ENCODE measurements at regions not wholly inside any gene's neighbourhood (a gene's known extent, or its start where the extent isn't known, plus 50 kb on each side); places are given as distances from the start of the nearest gene placed in this dataset.

DNA sequence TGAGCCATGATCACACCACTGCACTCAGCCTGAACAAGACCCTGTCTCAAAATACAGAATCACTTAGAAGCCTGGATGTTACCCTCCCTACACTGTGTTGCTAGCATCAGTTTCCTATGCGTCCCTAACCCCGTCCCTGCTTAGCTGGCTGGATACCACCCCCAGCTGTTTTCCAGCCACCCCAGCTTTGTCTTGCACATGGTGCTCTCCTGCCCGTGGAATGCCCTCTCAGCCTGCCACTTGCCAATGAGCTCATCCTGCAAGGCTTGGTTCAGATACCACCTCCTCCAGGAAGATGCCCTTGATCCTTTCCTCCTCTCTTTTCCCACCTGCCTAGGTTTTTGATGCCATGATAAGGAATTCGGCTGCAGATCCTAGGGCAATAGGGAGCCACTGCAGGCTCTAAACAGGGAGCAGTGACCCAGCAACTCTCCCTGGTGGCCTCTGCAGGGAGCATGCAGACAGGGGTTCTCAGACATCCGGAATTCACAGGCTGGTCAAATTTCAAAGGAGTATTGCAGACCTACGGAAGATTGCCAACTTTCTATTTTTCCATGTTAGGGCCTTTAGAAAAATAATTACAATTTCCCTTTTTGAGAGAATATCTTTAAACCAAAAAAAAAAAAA is 52.7 kb upstream of the WNT7B start:
- in situ Hi-C loops (cut with HindIII; ENCODE audit: low pct_unique_long_range_greater_than_20kb, low sequenced_read_pairs) (no loop called here), intact Hi-C loops (cut with micrococcal nuclease; ENCODE audit: unreplicated experiment) (no loop called here)
- no TSS peak for BruUV-seq (replicated peaks)
- Histone ChIP-seq H3K27ac (ENCODE audit: low read length) (no peak overlapping the region), H3K4me1 (ENCODE audit: control insufficient read depth, insufficient read depth, low read length) (peaks cover 18% of the 10 kb centered on the region), H3K4me3 (ENCODE audit: low read depth in 2 of 2, low read length in 2 of 2) (no peak overlapping the region), H3K9me3 (ENCODE audit: control insufficient read depth, insufficient read depth, low read depth, low read length) (no peaks in the 10 kb centered on the region), H3K36me3 (ENCODE audit: control insufficient read depth, insufficient read depth, low read length) (no peaks in the 10 kb centered on the region), H3K27me3 (ENCODE audit: control insufficient read depth, insufficient read depth, low read length) (no peaks in the 10 kb centered on the region)
- POLR2A ChIA-PET: no interaction called here
- TF ChIP-seq SIN3A (IDR thresholded peaks at IDR 0.05; ENCODE audit: borderline replicate concordance, insufficient read depth, low read depth, low read length) (no peak), TCF7L2 (IDR thresholded peaks at IDR 0.05; ENCODE audit: low read depth, low read length) (no peak), POLR2AphosphoS5 (IDR thresholded peaks at IDR 0.05; ENCODE audit: low read depth, low read length) (no peak)
- TF ChIP-seq, protein P1, sequence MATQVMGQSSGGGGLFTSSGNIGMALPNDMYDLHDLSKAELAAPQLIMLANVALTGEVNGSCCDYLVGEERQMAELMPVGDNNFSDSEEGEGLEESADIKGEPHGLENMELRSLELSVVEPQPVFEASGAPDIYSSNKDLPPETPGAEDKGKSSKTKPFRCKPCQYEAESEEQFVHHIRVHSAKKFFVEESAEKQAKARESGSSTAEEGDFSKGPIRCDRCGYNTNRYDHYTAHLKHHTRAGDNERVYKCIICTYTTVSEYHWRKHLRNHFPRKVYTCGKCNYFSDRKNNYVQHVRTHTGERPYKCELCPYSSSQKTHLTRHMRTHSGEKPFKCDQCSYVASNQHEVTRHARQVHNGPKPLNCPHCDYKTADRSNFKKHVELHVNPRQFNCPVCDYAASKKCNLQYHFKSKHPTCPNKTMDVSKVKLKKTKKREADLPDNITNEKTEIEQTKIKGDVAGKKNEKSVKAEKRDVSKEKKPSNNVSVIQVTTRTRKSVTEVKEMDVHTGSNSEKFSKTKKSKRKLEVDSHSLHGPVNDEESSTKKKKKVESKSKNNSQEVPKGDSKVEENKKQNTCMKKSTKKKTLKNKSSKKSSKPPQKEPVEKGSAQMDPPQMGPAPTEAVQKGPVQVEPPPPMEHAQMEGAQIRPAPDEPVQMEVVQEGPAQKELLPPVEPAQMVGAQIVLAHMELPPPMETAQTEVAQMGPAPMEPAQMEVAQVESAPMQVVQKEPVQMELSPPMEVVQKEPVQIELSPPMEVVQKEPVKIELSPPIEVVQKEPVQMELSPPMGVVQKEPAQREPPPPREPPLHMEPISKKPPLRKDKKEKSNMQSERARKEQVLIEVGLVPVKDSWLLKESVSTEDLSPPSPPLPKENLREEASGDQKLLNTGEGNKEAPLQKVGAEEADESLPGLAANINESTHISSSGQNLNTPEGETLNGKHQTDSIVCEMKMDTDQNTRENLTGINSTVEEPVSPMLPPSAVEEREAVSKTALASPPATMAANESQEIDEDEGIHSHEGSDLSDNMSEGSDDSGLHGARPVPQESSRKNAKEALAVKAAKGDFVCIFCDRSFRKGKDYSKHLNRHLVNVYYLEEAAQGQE (IDR thresholded peaks at IDR 0.05; ENCODE audit: insufficient read depth in 1 of 2, low read depth in 2 of 2, low read length in 1 of 2): no peak
- TF ChIP-seq, protein P2, sequence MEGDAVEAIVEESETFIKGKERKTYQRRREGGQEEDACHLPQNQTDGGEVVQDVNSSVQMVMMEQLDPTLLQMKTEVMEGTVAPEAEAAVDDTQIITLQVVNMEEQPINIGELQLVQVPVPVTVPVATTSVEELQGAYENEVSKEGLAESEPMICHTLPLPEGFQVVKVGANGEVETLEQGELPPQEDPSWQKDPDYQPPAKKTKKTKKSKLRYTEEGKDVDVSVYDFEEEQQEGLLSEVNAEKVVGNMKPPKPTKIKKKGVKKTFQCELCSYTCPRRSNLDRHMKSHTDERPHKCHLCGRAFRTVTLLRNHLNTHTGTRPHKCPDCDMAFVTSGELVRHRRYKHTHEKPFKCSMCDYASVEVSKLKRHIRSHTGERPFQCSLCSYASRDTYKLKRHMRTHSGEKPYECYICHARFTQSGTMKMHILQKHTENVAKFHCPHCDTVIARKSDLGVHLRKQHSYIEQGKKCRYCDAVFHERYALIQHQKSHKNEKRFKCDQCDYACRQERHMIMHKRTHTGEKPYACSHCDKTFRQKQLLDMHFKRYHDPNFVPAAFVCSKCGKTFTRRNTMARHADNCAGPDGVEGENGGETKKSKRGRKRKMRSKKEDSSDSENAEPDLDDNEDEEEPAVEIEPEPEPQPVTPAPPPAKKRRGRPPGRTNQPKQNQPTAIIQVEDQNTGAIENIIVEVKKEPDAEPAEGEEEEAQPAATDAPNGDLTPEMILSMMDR (IDR thresholded peaks at IDR 0.05): no peak
- no peak for DNase-seq (ENCODE audit: low read depth, low spot score)
- ATAC-seq: no peak
- CTCF ChIA-PET: no interaction called here

DNA sequence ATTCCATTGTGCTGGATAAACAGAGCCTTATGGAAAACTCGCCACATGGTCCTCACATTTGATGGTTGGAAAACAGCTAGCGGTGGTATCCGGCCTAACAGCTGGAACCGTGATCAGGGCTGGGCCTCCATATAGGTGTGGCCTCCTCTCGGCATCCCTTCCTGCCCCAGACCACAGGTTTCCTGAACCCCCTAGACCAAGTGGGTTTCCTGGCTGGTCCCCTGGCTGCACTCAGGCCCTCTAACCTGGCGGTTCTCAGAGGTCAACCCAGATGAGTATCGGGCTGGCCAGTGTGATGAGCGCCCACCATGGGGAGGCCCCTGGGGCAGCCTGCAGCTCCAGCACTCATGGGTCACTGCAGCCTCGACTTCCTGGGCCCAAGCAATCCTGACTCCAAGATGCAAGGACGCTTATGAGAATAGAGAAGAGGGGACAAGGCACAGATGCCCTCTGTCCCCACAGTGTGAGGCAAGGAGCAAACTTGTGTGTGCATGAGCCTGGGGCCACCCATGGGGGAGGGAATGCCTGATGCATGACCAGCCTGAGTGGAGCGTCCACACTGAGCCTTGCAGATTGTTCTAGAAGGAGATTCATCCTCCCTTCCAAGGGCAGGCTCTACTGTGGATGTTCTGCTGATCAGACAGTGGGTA is 53.4 kb upstream of the WNT7B start:
- Histone ChIP-seq H3K27me3 (ENCODE audit: control insufficient read depth, insufficient read depth, low read length) (no peaks in the 10 kb centered on the region), H3K9me3 (ENCODE audit: control insufficient read depth, insufficient read depth, low read depth, low read length) (no peaks in the 10 kb centered on the region), H3K27ac (ENCODE audit: low read length) (no peak overlapping the region), H3K36me3 (ENCODE audit: control insufficient read depth, insufficient read depth, low read length) (no peaks in the 10 kb centered on the region; the same call in 1 of the 2 replicates), H3K4me3 (ENCODE audit: low read depth in 2 of 2, low read length in 2 of 2) (no peak overlapping the region), H3K4me1 (ENCODE audit: control insufficient read depth, insufficient read depth, low read length) (peaks cover 22% of the 10 kb centered on the region)
- intact Hi-C loops (cut with micrococcal nuclease; ENCODE audit: unreplicated experiment): no loop called here
- POLR2A ChIA-PET: no interaction called here
- TF ChIP-seq TCF7L2 (IDR thresholded peaks at IDR 0.05; ENCODE audit: low read depth, low read length) (no peak), SIN3A (IDR thresholded peaks at IDR 0.05; ENCODE audit: borderline replicate concordance, insufficient read depth, low read depth, low read length) (no peak), POLR2AphosphoS5 (IDR thresholded peaks at IDR 0.05; ENCODE audit: low read depth, low read length) (no peak)
- TF ChIP-seq, protein P1 (IDR thresholded peaks at IDR 0.05; ENCODE audit: insufficient read depth in 1 of 2, low read depth in 2 of 2, low read length in 1 of 2): no peak
- TF ChIP-seq, protein P2 (IDR thresholded peaks at IDR 0.05): no peak
- CTCF ChIA-PET: no interaction called here
- BruUV-seq (replicated peaks): no TSS peak
- ATAC-seq (no peak), DNase-seq (ENCODE audit: low read depth, low spot score) (no peak)
- in situ Hi-C loops (cut with HindIII; ENCODE audit: low pct_unique_long_range_greater_than_20kb, low sequenced_read_pairs): no loop called here

All from Panc1 (cell line).